ENCODE measurements at regions not wholly inside any gene's neighbourhood (a gene's known extent, or its start where the extent isn't known, plus 50 kb on each side); places are given as distances from the start of the nearest gene placed in this dataset.

DNA sequence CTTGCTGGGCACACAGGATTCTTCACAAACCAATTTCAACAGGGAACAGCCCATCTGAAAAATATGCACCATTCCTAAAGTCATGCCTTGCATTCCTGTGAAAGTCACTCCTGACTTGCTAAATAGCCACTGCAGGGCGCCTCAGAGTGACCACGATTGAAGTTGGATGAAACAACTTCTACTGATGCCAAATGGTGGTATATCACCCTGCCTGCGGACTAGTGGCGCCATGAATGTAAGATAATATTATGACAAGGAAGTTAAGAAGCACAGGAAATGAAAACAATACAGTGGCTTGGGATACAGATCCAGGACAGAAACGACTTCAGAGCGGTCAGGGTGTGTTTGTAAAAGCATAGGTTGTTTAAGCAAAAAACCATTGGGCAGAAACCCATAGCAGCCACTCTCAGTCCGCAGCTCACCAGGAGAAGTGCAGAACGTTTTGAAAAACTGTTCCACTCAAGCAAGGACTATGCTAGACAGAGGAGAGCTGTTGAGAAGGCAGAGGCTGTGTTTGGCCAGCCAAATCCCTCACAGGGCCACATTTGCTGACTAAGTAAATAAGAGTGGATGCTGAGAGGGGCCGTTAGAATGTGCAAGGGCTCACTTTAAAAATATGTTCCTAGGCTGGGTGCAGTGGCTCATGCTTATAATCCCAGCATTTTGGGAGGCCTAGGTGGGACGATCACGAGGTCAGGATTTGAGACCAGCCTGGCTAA lies 250.4 kb downstream of the PTTG2 start:
- TF ChIP-seq, protein P1, sequence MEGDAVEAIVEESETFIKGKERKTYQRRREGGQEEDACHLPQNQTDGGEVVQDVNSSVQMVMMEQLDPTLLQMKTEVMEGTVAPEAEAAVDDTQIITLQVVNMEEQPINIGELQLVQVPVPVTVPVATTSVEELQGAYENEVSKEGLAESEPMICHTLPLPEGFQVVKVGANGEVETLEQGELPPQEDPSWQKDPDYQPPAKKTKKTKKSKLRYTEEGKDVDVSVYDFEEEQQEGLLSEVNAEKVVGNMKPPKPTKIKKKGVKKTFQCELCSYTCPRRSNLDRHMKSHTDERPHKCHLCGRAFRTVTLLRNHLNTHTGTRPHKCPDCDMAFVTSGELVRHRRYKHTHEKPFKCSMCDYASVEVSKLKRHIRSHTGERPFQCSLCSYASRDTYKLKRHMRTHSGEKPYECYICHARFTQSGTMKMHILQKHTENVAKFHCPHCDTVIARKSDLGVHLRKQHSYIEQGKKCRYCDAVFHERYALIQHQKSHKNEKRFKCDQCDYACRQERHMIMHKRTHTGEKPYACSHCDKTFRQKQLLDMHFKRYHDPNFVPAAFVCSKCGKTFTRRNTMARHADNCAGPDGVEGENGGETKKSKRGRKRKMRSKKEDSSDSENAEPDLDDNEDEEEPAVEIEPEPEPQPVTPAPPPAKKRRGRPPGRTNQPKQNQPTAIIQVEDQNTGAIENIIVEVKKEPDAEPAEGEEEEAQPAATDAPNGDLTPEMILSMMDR (IDR thresholded peaks at IDR 0.05; ENCODE audit: low read depth, low read length), result no peak
- TF ChIP-seq EZH2phosphoT487 (IDR thresholded peaks at IDR 0.05; ENCODE audit: low read depth), result no peak
